C4-2B (cell line): ENCODE measurements at regions not wholly inside any gene's neighbourhood (a gene's known extent, or its start where the extent isn't known, plus 50 kb on each side); places are given as distances from the start of the nearest gene placed in this dataset.

ENCODE experiments used
- CTCF ChIP-seq: fragments of 450-650 bp; conservative IDR thresholded peaks from 2 replicates; pipeline ENCODE4 v1.5.1; 2017; ENCODE audit warnings: mild to moderate bottlenecking
- ZFX ChIP-seq: fragments of 450-650 bp; IDR thresholded peaks from 2 replicates; pipeline ENCODE4 v1.6.1; 2017

- TF ChIP-seq CTCF (no peak), ZFX (no peak)
These were observed 154.6 kb upstream of the TLE3 start for GRCh38 chr15:70252056-70252950.
